GM19463 (cell line): ENCODE measurements at regions not wholly inside any gene's neighbourhood (a gene's known extent, or its start where the extent isn't known, plus 50 kb on each side); places are given as distances from the start of the nearest gene placed in this dataset.

Experiments
- ATAC-seq: cut with Tn5 transposase; IDR thresholded peaks from one replicate; pipeline ENCODE4 v1.9.1; 2021; ENCODE audit warnings: mild to moderate bottlenecking, moderate library complexity; ENCODE audit not compliant: unreplicated experiment

DNA sequence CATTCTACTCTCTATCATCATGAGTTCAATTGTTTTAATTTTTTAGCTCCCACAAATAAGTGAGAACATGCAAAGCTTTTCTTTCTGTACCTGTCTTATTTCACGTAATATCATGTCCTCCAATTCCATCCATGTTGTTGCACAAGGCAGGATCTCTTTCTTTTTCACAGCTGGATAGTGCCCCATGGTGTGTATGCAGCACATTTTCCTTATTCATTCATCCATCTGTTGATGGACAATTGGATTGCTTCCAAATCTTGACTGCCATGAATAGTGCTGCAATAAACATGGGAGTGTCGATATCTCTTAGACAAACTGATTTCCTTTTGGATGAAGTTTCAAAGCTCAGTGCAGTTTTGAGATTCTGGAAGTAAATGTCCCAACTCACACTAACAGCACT lies 326.9 kb downstream of the FGF9 start:
- no peak for ATAC-seq

GRCh38 chr13:21998279-21998990 lies 327.6 kb downstream of the FGF9 start:
- no peak for ATAC-seq

- no peak for ATAC-seq
These were observed 328.8 kb downstream of the FGF9 start for GRCh38 chr13:21999666-22000065.

GRCh38 chr13:22000191-22000590 lies 329.3 kb downstream of the FGF9 start:
- ATAC-seq, result no peak

GRCh38 chr13:22001336-22001735 lies 330.5 kb downstream of the FGF9 start:
- ATAC-seq, result no peak

DNA sequence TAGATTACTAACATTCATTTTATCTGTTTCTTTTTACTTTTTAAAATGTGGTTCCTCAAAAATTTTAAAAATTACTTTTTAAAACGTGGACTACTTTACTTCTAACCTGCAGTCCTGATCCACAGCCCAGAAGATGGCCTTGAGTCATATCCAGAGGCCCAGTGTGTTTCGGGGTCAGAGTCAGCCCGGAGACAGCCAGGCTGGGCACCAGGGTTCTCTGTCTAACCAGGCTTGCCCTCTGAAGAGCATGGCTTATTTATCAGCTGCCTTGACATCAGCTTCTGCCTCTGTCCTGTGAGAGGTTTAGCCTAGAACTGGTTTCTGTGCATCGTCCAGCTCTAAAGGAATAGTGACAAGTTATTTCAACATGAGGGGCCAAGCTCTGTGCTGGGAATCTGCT lies 332.0 kb downstream of the FGF9 start:
- no peak for ATAC-seq

- ATAC-seq, result no peak
These were observed 338.6 kb downstream of the FGF9 start for GRCh38 chr13:22009500-22009899.

DNA sequence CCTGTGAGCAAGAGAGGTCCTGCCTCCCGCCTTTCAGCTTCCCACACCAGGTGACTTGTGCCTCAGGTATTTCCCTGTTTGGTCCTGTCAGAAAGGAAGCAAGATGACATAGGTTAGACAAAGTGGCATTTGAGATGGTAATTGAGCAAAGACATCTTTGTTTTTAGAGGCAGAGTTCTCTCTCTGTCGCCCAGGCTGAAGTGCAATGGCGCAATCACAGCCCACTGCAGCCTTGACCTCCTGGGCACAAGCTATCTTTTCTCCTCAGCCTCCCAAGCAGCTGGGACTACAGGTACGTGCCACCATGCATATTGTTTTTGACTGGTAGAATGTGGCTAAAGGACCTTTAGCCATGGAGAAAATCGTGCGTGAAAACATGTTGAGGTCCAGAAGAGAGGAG lies 339.1 kb downstream of the FGF9 start:
- no peak for ATAC-seq

DNA sequence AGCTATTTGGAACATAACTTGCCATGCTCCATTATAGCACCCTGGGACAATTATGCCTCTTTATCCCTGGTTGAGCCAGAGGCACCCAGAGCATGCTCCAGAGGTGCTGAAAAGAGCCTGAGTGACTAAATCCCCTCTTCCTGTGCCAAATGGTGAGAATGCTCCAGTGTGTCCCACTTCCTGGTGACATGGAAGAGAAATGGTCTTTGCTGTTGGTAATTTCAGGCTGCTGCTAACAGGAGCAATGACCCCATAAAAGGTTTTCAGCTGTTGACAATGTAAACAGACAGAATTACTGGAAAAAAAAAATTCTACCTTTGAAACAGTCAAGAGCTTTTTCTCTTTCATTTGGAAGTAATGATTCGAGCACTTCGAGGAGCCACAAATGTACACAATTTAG lies 341.8 kb downstream of the FGF9 start:
- no peak for ATAC-seq

- no peak for ATAC-seq
These were observed 343.6 kb downstream of the FGF9 start for GRCh38 chr13:22014469-22014868.

DNA sequence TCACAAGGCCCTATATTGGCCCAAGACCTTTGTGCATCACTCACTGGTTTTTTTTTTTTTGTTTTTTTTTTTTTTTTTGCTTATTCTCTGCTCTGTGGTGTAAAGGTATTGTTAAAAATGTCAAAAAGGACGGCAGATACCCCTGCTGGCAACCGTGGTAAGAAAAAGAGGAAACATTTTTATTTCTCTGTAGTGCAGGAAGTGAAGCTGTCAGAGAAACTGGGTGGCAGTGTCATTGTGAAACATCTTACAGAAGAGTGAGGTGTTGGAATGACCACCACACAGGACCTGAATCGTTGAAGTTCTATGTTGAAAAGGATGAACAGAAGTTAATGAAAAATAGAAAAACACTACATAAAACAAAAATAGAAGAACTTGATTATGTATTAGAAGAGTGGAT lies 346.4 kb downstream of the FGF9 start:
- peak; percentile 95 for ATAC-seq

DNA sequence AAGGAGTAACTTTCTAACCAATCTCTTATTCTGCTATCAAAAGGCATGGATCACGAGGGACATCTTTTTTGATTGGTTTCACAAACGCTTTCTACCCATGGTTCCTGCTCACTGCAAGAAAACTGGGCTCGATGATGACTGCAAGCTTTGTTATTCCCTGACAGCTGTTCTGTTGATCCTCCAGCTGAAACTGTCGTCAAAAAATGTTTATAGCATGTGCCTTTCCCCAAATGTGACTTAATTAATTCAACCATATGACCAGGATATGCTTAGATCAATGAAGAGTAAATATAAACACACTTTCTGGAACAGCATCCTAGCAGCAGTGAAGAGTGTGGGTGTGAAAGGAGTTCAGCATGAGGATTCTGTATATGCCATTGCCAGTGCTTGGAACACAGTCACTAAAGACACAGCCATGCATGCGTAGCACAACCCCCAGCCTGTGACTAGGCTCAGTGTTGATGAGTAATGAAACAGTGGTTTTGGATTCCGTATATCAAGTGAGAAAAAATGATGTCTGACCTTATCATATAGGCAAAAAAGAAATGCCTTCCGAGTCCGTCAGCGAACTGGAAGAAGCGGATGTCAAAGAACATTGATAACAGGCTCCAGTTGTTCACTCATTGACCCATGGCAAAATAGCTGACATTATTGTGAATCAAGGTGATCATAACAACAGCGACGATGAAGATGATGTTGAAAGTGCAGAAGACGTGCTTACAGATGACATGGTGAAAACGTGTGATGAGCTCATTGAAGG lies 347.4 kb downstream of the FGF9 start:
- no peak for ATAC-seq

- no peak for ATAC-seq
These were observed 347.9 kb downstream of the FGF9 start for GRCh38 chr13:22018836-22019210.

GRCh38 chr13:22024381-22024994 lies 353.6 kb downstream of the FGF9 start:
- ATAC-seq, result no peak

GRCh38 chr13:22027566-22027965 lies 356.7 kb downstream of the FGF9 start:
- ATAC-seq, result no peak

DNA sequence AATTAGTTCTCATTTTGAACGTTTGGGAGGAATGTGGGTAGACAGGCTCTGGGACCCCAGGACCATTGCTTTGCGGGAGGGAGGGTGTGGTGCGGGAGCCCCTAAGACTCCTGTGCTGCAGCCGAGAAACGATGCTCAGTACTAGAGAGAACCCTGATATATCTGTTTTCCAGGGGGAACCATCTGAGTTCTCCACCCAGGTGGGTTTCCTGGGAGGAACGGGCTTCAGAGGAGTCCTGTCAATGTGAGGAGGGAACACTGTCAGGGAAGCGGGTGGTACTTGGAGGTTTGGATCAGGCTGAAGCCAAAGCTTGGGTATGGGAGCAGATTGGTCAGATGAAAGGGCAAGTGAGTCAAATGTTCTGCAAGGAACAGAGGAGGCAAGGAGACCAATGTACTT lies 358.0 kb downstream of the FGF9 start:
- no peak for ATAC-seq

GRCh38 chr13:22030321-22030720 lies 359.4 kb downstream of the FGF9 start:
- no peak for ATAC-seq

- no peak for ATAC-seq
These were observed 360.9 kb downstream of the FGF9 start for GRCh38 chr13:22031702-22032286.

DNA sequence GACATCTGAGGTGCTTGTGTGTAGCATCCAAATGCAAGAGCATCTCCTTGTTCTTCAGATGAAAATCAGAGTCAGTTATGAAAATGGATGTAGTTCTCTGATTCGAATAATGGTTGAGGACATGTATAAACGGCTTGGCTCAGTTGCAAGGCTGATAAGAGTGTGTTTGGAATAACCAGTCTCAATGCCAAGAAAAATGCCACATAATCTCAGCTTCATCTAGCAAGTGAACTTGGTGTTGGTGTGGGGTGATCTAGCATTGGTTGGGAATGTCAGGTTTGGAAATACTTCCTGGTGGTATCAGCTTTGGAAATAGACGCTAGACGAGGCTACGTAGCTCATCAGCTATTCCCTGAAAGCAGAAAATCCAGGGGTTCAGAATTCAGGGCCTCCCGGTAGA lies 362.0 kb downstream of the FGF9 start:
- ATAC-seq, result no peak

DNA sequence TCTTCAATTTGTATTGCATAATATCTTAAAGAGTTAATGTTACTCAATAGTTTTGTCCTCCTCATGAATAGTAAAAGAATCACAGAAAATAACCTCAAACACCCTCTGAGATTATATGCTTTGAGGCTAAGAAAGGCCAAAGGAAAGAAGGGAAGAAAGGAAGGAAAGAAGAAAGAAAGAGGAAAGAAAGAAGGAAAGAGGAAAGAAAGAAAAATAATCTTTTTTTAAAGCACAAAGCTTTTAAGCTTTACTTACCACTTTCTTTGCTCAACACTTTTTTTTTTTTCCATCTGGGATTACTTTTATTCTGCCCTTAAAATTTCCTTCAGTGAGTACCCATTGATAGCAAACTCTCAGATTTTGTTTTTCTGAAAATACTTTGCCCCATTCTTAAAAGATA lies 369.1 kb downstream of the FGF9 start:
- no peak for ATAC-seq

- ATAC-seq, result no peak
These were observed 370.0 kb downstream of the FGF9 start for GRCh38 chr13:22040810-22041364.

GRCh38 chr13:22041741-22042140 lies 370.9 kb downstream of the FGF9 start:
- no peak for ATAC-seq
